PC-9 (cell line): ENCODE measurements at regions not wholly inside any gene's neighbourhood (a gene's known extent, or its start where the extent isn't known, plus 50 kb on each side); places are given as distances from the start of the nearest gene placed in this dataset.
"Not testable (repeated sequence)": the region's sequence is repeated elsewhere in the genome, so short reads cannot be mapped to it uniquely, and the experiment has no call there.

Source experiments
- BruUV-seq: library from RNA; stranded (reverse); fragments of 400-500 nt; replicated peaks from 2 replicates; lab custom pipeline; 2021; lab: Mats Ljungman, UMichigan
- CTCF ChIA-PET: fragments of 300-600 bp; sonication (Branson Sonifier 250); formaldehyde crosslinking; loops from one replicate; lab custom pipeline; 2022; ENCODE audit warnings: antibody characterized with exemption; lab: Charles Lee
- POLR2A ChIA-PET: fragments of 300-600 bp; sonication (Branson Sonifier 250); formaldehyde crosslinking; loops from one replicate; lab custom pipeline; 2022; ENCODE audit warnings: antibody characterized with exemption; ENCODE audit not compliant: unreplicated experiment; lab: Charles Lee
- DNase-seq, 2 experiments: peaks; one replicate each; pipeline versions ENCODE4 v3.0.0 to v3.0.0-alpha.2; 2015 to 2022; ENCODE audit warnings: mixed read lengths in 1 of 2
- H2AFZ ChIP-seq: fragments of 200-600 bp; sonication (generic); 2 replicates; pipeline ENCODE4 v1.8.1; 2017; ENCODE audit warnings: antibody characterized with exemption
- H3F3A ChIP-seq: fragments of 200-600 bp; sonication (generic); 2 replicates; pipeline ENCODE4 v1.8.1; 2017; ENCODE audit warnings: antibody characterized with exemption, mild to moderate bottlenecking, low read depth; ENCODE audit not compliant: insufficient read depth
- H3K27ac ChIP-seq: fragments of 200-600 bp; sonication (generic); 2 replicates; pipeline ENCODE4 v1.6.1; 2016; ENCODE audit warnings: mixed run types
- H3K27me3 ChIP-seq: fragments of 200-600 bp; sonication (generic); 2 replicates; pipeline ENCODE4 v1.6.1; 2016; ENCODE audit warnings: low read depth, mixed run types; ENCODE audit not compliant: insufficient read depth
- H3K36me3 ChIP-seq: fragments of 200-600 bp; sonication (generic); 2 replicates; pipeline ENCODE4 v1.6.1; 2016; ENCODE audit warnings: low read depth, mixed run types
- H3K4me1 ChIP-seq: fragments of 200-600 bp; sonication (generic); replicated peaks from 2 replicates; pipeline ENCODE4 v1.6.1; 2016; ENCODE audit warnings: mixed run types; ENCODE audit not compliant: insufficient read depth
- H3K4me2 ChIP-seq: fragments of 200-600 bp; sonication (generic); 2 replicates; pipeline ENCODE4 v1.6.1; 2017; ENCODE audit warnings: mixed run types
- H3K4me3 ChIP-seq: fragments of 200-600 bp; sonication (generic); 2 replicates; pipeline ENCODE4 v1.6.1; 2016; ENCODE audit warnings: mixed run types
- H3K79me2 ChIP-seq: fragments of 200-600 bp; sonication (generic); 2 replicates; pipeline ENCODE4 v1.6.1; 2017; ENCODE audit warnings: low read depth, mixed run types
- H3K9me2 ChIP-seq: fragments of 200-600 bp; sonication (generic); 2 replicates; pipeline ENCODE4 v1.8.1; 2017; ENCODE audit warnings: mild to moderate bottlenecking; ENCODE audit not compliant: insufficient read depth
- H3K9me3 ChIP-seq: fragments of 200-600 bp; sonication (generic); 2 replicates; pipeline ENCODE4 v1.8.1; 2016; ENCODE audit warnings: low read depth; ENCODE audit not compliant: insufficient read depth
- H4K20me1 ChIP-seq: fragments of 200-600 bp; sonication (generic); 2 replicates; pipeline ENCODE4 v1.8.1; 2017; ENCODE audit not compliant: insufficient read depth
- CTCF ChIP-seq: fragments of 200-600 bp; sonication (generic); conservative IDR thresholded peaks from 2 replicates; pipeline ENCODE4 v1.6.1; 2017; ENCODE audit warnings: mixed run types, antibody characterized with exemption, mild to moderate bottlenecking, moderate library complexity
- EZH2 ChIP-seq: fragments of 200-600 bp; sonication (generic); IDR thresholded peaks from 2 replicates; pipeline ENCODE4 v1.8.0; 2017; ENCODE audit warnings: antibody characterized with exemption, low read depth
- intact Hi-C: fragments of 100-400 bp; cut with micrococcal nuclease; formaldehyde crosslinking; loops from one replicate; pipeline ENCODE4 v1.10.0; 2022; ENCODE audit not compliant: unreplicated experiment

GRCh38 chr15:95698230-95698629, 632.3 kb upstream of the NR2F2 start:
- TF ChIP-seq EZH2 (no peak), CTCF (no peak)
- Histone ChIP-seq H3K79me2 (no peaks in the 10 kb centered on the region), H3K27me3 (no peaks in the 10 kb centered on the region), H3K9me2 (no peaks in the 10 kb centered on the region), H4K20me1 (no peaks in the 10 kb centered on the region), H3K4me1 (no peaks in the 10 kb centered on the region), H3K9me3 (peaks cover 40% of the 10 kb centered on the region), H2AFZ (no peak overlapping the region), H3K27ac (no peak overlapping the region), H3F3A (no peaks in the 10 kb centered on the region), H3K36me3 (no peaks in the 10 kb centered on the region), H3K4me3 (no peak overlapping the region), H3K4me2 (no peak overlapping the region)
- no TSS peak for BruUV-seq
- POLR2A ChIA-PET, result interaction anchor here (0.6 kb wide), 1 partner anchor 618 kb away, joined by 5 read pairs; no protein-coding TSS in a partner anchor
- CTCF ChIA-PET, result no interaction called here
- intact Hi-C loops, result no loop called here
- no peak for DNase-seq

- H3K27me3 ChIP-seq, result no peaks in the 10 kb centered on the region
- intact Hi-C loops, result no loop called here
- H3K9me2 ChIP-seq, result no peaks in the 10 kb centered on the region
- no peak overlapping the region for H3K4me2 ChIP-seq
- H3K9me3 ChIP-seq, result peaks cover 33% of the 10 kb centered on the region
- ChIA-PET CTCF (no interaction called here), POLR2A (interaction anchor here (0.6 kb wide), 1 partner anchor 618 kb away, joined by 5 read pairs; no protein-coding TSS in a partner anchor)
- no peaks in the 10 kb centered on the region for H3K36me3 ChIP-seq
- no peak for DNase-seq
- H3K4me1 ChIP-seq, result no peaks in the 10 kb centered on the region
- no peaks in the 10 kb centered on the region for H3K79me2 ChIP-seq
- H4K20me1 ChIP-seq, result no peaks in the 10 kb centered on the region
- no peak overlapping the region for H3K4me3 ChIP-seq
- no peaks in the 10 kb centered on the region for H3F3A ChIP-seq
- no peak overlapping the region for H2AFZ ChIP-seq
- TF ChIP-seq CTCF (no peak), EZH2 (no peak)
- no peak overlapping the region for H3K27ac ChIP-seq
- no TSS peak for BruUV-seq
Measured at GRCh38 chr15:95698951-95699350, 631.5 kb upstream of the NR2F2 start.

GRCh38 chr15:95699578-95699977, 630.9 kb upstream of the NR2F2 start:
- H2AFZ ChIP-seq, result no peak overlapping the region
- intact Hi-C loops, result no loop called here
- H3K9me3 ChIP-seq, result peaks cover 27% of the 10 kb centered on the region
- no peaks in the 10 kb centered on the region for H3K9me2 ChIP-seq
- H3K27me3 ChIP-seq, result no peaks in the 10 kb centered on the region
- DNase-seq, result no peak
- no peak overlapping the region for H3K4me3 ChIP-seq
- ChIA-PET CTCF (no interaction called here), POLR2A (no interaction called here)
- no peaks in the 10 kb centered on the region for H4K20me1 ChIP-seq
- H3K79me2 ChIP-seq, result no peaks in the 10 kb centered on the region
- no peaks in the 10 kb centered on the region for H3K4me1 ChIP-seq
- no peak overlapping the region for H3K27ac ChIP-seq
- TF ChIP-seq EZH2, result no peak
- no peak overlapping the region for H3K4me2 ChIP-seq
- no peaks in the 10 kb centered on the region for H3K36me3 ChIP-seq
- no peaks in the 10 kb centered on the region for H3F3A ChIP-seq
- BruUV-seq, result no TSS peak

- BruUV-seq, H3K79me2 ChIP-seq, DNase-seq, intact Hi-C loops, POLR2A ChIA-PET, H4K20me1 ChIP-seq, H3K4me2 ChIP-seq, H3K9me2 ChIP-seq, H3K36me3 ChIP-seq, H3K27ac ChIP-seq, CTCF ChIA-PET, H3K4me3 ChIP-seq, H2AFZ ChIP-seq, H3K27me3 ChIP-seq, H3K4me1 ChIP-seq, H3F3A ChIP-seq: not testable (repeated sequence)
- peaks cover 20% of the 10 kb centered on the region for H3K9me3 ChIP-seq
Measured at GRCh38 chr15:95700692-95701091, 629.8 kb upstream of the NR2F2 start.
